AG08396 (cell line): ENCODE measurements at regions not wholly inside any gene's neighbourhood (a gene's known extent, or its start where the extent isn't known, plus 50 kb on each side); places are given as distances from the start of the nearest gene placed in this dataset.

Experiments
- DNase-seq: peaks from one replicate; pipeline ENCODE4 v3.0.0; 2012; ENCODE audit warnings: low spot score, mixed read lengths

- DNase-seq = no peak
These were observed 363.9 kb upstream of the ZNF507 start for GRCh38 chr19:31981545-31981944.

DNA sequence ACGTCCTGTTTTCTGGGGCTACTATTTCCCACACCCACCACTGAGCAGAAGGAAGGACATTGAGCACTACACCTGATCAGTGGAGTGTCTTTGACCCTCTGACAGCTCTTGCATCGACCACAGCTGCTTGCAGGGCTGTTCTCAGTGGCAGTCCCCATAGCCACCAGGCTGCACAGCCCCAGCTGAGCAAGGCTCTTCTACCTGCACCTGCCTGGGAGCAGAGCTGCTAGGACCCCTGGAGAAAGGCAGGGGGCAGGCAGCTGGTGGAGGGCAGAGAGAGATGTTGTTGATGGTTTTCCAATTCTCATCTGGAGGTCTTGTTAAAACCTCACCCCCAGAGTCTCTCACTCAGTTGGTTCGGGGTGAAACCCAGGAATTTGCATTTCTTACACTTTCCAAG is 361.8 kb upstream of the ZNF507 start:
- no peak for DNase-seq

- no peak for DNase-seq
These were observed 360.3 kb upstream of the ZNF507 start for GRCh38 chr19:31985001-31985605.

DNA sequence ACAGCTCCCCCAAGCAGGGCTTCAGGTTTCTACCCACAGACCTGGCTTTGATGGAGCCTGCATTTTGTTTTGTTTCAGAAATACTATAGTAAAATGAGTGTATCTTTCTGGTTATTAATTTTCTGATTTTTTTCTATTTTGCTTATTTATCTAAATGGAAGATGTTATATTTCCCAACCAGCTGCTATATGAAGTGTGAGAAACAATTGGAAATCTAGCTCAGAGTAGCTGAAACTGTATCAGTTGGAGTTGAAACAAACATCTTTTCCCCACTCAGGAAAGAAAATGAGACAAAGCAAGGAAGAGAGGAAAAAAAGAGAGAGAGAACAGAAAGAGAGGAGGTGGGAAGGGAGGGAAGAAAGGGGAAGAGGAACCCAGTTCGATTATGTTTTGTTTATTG is 358.5 kb upstream of the ZNF507 start:
- no peak for DNase-seq

DNA sequence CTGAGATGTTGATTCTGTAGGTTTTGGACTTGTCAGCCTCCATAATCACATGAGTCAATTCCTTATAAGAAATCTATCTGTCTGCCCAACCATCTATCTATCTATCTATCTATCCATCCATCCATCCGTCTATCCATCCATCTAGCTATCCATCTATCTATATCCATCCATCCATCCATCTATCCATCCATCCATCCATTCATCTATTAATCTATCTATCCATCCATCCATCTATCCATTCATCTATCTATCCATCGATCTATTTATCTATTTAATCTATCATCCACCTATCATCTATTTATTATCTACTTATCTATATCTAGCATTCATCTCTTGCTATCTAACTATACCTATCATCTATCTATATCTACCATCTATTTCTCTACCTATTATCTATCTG is 357.2 kb upstream of the ZNF507 start:
- no peak for DNase-seq

GRCh38 chr19:31991984-31992655 is 353.3 kb upstream of the ZNF507 start:
- no peak for DNase-seq

GRCh38 chr19:31992750-31993149 is 352.7 kb upstream of the ZNF507 start:
- no peak for DNase-seq

DNA sequence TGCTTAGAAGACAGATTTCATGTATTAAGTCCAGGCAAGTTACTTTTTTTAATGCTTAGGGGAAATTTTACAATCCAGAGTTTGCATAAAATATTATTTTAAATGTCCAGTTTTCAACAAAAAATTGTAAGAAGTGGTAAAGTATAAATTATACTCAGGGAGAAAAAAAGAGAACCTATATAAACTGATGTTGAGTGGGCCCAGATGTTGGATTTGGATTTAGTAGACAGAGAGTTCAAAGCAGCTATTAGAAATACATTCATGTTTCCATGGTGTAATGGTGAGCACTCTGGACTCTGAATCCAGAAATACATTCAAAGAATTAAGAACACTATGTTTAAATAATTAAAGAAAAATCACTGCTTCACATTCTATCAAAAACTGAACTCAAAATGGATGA is 349.9 kb upstream of the ZNF507 start:
- DNase-seq = no peak

GRCh38 chr19:32010071-32010470 is 335.3 kb upstream of the ZNF507 start:
- DNase-seq = no peak

DNA sequence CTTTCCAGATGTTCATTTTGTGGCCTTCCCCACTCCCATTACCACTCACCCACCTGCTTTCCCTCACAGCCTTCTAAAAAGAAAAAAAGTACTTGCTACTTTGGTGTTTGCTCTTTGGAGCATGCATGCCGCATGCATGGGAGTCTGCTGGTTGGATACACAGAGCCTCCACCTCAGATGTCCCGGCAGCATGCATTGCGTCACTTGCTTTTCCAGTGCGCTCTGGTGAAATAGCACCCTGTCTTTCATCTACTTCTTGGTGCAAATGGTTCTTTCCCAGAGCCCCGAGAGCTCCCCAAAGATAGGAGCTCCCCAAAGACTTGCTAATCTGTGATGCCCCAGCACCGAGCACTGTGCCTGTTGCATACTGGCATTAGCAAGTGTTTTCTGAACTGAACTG is 333.2 kb upstream of the ZNF507 start:
- no peak for DNase-seq

- no peak for DNase-seq
These were observed 332.4 kb upstream of the ZNF507 start for GRCh38 chr19:32012886-32013631.

DNA sequence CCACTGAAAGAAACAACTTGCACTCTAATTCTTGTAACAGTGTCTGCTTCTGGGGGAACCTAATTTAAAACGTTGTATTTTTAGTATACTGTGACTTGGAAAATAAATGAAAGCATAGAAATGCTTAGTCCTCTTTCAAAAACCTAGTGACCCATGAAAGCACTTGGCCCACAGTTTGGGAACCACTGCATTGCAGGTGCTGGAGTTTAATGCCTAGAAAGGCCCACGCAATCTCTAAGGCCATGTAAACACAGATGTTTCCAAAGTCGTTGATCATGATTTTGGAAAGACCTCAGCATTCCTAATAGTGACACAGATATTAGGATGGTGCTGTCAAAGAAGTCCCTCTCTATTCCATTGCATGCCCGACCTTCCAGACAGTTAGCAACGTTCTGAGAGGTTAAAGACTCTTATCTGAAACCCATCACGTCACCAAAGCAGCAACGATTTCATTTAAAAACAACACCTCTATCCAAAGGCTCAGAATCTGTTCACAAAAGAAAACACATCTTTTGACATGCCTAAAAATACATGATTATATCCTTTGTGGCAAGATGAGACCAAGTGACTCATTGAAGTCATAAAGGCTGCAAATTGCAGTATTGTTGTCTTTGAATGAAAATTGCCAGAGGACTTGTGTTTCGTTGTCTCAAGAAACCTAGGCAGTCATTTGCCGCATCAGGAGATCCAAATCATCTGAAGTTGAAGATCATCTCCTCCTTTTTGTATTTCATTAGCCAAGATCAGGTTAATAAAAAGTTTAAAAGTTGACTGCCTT is 328.0 kb upstream of the ZNF507 start:
- no peak for DNase-seq

DNA sequence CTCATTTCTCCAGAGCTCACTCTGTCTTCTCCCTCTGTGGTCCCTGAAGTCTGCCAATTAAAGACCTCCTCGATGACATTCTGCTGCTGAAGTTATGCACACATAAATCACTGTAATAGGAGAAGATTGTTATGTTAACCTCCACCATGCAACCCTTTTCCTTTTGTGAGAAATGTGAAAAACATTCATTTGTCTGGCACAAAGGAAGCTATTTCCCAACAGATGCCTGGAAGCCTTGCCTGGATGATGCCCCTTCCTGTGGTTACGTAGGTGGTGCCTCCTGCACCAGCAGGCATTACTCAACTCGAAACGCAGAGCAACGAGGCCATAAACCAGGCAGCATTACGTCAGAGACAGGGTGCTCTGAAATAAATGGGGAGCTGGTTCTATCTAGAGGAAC is 327.4 kb upstream of the ZNF507 start:
- no peak for DNase-seq

DNA sequence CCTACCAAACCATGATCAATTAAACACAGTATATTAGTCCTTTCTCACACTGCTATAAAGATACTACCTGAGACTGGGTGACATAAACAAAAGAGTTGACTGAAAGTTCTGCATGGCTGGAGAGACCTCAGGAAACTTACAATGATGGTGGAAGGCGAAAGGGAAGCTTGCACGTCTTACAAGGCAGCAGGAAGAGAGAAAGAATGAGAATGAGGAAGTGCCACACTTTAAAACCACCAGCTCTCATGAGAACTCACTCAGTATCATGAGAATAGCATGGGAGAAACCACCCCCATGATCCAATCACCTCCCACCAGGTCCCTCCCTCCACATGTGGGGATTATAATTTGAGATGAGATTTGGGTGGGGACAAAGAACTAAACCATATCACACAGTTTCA is 324.9 kb upstream of the ZNF507 start:
- no peak for DNase-seq

DNA sequence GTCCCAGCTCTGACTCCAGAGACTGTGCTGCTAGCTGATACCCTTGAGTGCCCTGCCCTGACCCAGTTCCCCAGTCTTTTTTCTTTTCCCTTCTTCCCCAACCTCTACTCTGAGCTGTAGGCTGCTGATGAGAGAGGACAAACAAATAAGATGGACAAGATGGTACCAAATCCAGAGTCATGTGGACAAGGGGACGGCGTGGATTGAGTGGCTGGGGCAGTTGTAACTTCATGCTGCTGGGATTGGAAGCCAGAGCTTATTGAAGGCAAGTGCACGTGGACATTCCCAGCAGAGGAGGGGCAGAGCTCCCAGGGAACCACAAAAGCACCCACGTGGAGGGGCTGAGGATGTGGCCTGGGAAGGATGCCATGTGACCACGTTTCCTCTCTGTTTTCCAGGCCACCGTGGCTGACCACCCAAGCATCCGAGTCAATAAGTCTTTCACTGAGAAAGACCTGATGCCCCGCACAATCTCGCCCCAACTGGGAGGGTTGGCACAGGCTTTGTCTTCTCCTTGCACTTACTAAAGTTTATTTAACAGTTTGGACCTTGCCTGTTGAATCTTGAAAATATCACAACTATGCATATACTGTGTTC is 323.3 kb upstream of the ZNF507 start:
- no peak for DNase-seq

- no peak for DNase-seq
These were observed 322.5 kb upstream of the ZNF507 start for GRCh38 chr19:32022731-32023563.

DNA sequence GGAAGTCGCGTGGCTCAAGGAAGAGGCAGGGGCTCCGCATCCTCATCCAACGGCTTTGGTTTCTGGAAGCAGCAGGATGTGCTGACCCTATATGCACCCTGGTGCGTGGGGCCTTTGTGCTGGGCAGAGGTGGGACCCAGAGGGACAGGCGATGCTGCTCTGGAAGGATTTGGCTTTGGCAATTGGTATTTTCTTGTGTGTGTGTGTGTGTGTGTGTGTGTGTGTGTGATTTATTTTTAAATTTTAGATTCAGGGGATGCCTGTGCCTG is 321.9 kb upstream of the ZNF507 start:
- no peak for DNase-seq

- DNase-seq = no peak
These were observed 316.2 kb upstream of the ZNF507 start for GRCh38 chr19:32029235-32029634.

GRCh38 chr19:32032561-32032960 is 312.8 kb upstream of the ZNF507 start:
- no peak for DNase-seq

DNA sequence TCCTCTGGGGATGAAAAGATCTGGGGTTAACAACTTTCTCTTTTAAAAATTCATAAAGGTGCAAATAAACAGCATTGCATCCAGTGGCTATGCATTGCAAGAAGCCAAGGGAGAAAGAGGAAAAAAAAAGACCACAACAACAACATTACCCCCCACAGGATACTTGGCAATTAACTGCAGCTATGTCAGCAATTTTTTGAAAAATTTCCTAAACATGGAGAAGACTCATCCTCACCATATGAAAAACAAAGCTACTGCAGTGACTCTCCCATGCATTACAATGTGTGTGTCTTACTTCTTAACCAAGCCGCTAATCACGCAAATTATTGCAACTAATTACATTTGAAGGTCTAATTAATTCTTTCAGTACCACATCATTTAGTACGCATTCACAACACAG is 309.8 kb upstream of the ZNF507 start:
- no peak for DNase-seq

GRCh38 chr19:32038021-32038920 is 307.1 kb upstream of the ZNF507 start:
- DNase-seq = no peak
